ENCODE measurements at regions not wholly inside any gene's neighbourhood (a gene's known extent, or its start where the extent isn't known, plus 50 kb on each side); places are given as distances from the start of the nearest gene placed in this dataset.

GRCh38 chr2:5990086-5990485 lies 297.9 kb downstream of the SOX11 start:
- no peak for DNase-seq (ENCODE audit: low read depth in 2 of 2)

- DNase-seq (ENCODE audit: low read depth in 2 of 2) = no peak
Measured at GRCh38 chr2:5991305-5991968, 299.3 kb downstream of the SOX11 start.

GRCh38 chr2:5995832-5996231 lies 303.6 kb downstream of the SOX11 start:
- no peak for DNase-seq (ENCODE audit: low read depth in 2 of 2)

- no peak for DNase-seq (ENCODE audit: low read depth in 2 of 2)
Measured at GRCh38 chr2:6008186-6008585, 316.0 kb downstream of the SOX11 start.

GRCh38 chr2:6008726-6009125 lies 316.5 kb downstream of the SOX11 start:
- no peak for DNase-seq (ENCODE audit: low read depth in 2 of 2)

GRCh38 chr2:6010163-6010562 lies 318.0 kb downstream of the SOX11 start:
- no peak for DNase-seq (ENCODE audit: low read depth in 2 of 2)

- DNase-seq (ENCODE audit: low read depth in 2 of 2) = no peak
Measured at GRCh38 chr2:6011921-6012320, 319.7 kb downstream of the SOX11 start.

GRCh38 chr2:6017736-6018286 lies 325.6 kb downstream of the SOX11 start:
- DNase-seq (ENCODE audit: low read depth in 2 of 2) = no peak

GRCh38 chr2:6024229-6024628 lies 332.0 kb downstream of the SOX11 start:
- DNase-seq (ENCODE audit: low read depth in 2 of 2) = no peak

GRCh38 chr2:6024784-6025183 lies 332.6 kb downstream of the SOX11 start:
- DNase-seq (ENCODE audit: low read depth in 2 of 2) = no peak

GRCh38 chr2:6025391-6025790 lies 333.2 kb downstream of the SOX11 start:
- DNase-seq (ENCODE audit: low read depth in 2 of 2) = no peak

- no peak for DNase-seq (ENCODE audit: low read depth in 2 of 2)
Measured at GRCh38 chr2:6027066-6027465, 334.9 kb downstream of the SOX11 start.

GRCh38 chr2:6031200-6031867 lies 339.1 kb downstream of the SOX11 start:
- DNase-seq (ENCODE audit: low read depth in 2 of 2) = no peak

GRCh38 chr2:6036211-6036610 lies 344.0 kb downstream of the SOX11 start:
- DNase-seq (ENCODE audit: low read depth in 2 of 2) = no peak

GRCh38 chr2:6043238-6043637 lies 351.1 kb downstream of the SOX11 start:
- no peak for DNase-seq (ENCODE audit: low read depth in 2 of 2)

GRCh38 chr2:6052649-6053048 lies 360.5 kb downstream of the SOX11 start:
- DNase-seq (ENCODE audit: low read depth in 2 of 2) = no peak

GRCh38 chr2:6053743-6054142 lies 361.6 kb downstream of the SOX11 start:
- DNase-seq (ENCODE audit: low read depth in 2 of 2) = no peak

GRCh38 chr2:6054161-6054671 lies 362.0 kb downstream of the SOX11 start:
- DNase-seq (ENCODE audit: low read depth in 2 of 2) = no peak

- DNase-seq (ENCODE audit: low read depth in 2 of 2) = no peak
Measured at GRCh38 chr2:6060992-6061663, 368.9 kb downstream of the SOX11 start.

GRCh38 chr2:6064757-6065156 lies 372.6 kb downstream of the SOX11 start:
- DNase-seq (ENCODE audit: low read depth in 2 of 2) = no peak

- DNase-seq (ENCODE audit: low read depth in 2 of 2) = no peak
Measured at GRCh38 chr2:6065703-6066102, 373.5 kb downstream of the SOX11 start.

GRCh38 chr2:6067089-6067488 lies 374.9 kb downstream of the SOX11 start:
- no peak for DNase-seq (ENCODE audit: low read depth in 2 of 2)

GRCh38 chr2:6067806-6068205 lies 375.6 kb downstream of the SOX11 start:
- DNase-seq (ENCODE audit: low read depth in 2 of 2) = no peak
